ENCODE measurements at regions not wholly inside any gene's neighbourhood (a gene's known extent, or its start where the extent isn't known, plus 50 kb on each side); places are given as distances from the start of the nearest gene placed in this dataset.

DNA sequence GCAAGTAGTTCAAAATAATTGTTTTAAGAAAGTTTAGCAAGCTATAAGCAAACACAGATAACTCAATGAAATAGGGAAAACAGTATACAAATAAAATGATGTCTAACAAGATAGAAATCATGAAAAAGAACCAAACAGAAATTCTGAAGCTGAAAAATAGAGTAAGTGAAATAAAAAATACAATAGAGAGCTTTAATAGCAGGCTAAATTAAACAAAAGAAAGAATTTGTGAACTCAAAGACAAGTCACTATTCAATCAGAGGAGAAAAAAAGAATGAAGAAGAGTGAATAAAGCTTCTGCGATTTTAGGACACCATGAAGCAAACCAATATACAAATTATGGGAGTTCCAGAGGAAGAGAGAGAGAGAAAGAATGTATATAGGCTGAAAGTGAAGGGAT lies 576.8 kb downstream of the STK39 start:
- TF ChIP-seq, protein P1, sequence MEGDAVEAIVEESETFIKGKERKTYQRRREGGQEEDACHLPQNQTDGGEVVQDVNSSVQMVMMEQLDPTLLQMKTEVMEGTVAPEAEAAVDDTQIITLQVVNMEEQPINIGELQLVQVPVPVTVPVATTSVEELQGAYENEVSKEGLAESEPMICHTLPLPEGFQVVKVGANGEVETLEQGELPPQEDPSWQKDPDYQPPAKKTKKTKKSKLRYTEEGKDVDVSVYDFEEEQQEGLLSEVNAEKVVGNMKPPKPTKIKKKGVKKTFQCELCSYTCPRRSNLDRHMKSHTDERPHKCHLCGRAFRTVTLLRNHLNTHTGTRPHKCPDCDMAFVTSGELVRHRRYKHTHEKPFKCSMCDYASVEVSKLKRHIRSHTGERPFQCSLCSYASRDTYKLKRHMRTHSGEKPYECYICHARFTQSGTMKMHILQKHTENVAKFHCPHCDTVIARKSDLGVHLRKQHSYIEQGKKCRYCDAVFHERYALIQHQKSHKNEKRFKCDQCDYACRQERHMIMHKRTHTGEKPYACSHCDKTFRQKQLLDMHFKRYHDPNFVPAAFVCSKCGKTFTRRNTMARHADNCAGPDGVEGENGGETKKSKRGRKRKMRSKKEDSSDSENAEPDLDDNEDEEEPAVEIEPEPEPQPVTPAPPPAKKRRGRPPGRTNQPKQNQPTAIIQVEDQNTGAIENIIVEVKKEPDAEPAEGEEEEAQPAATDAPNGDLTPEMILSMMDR (IDR thresholded peaks at IDR 0.05): no peak
- TF ChIP-seq POLR2A (IDR thresholded peaks at IDR 0.05): no peak
- intact Hi-C loops (cut with DNase I; ENCODE audit: low total_unique reads): no loop called here
- no peak overlapping the region for H3K4me3 ChIP-seq (ENCODE audit: low read depth, poor library complexity, severe bottlenecking)
- no peak for DNase-seq (ENCODE audit: low spot score in 2 of 2)
- no CpG with 5 or more reads among the region's 1 CpG for WGBS, 2 donors

DNA sequence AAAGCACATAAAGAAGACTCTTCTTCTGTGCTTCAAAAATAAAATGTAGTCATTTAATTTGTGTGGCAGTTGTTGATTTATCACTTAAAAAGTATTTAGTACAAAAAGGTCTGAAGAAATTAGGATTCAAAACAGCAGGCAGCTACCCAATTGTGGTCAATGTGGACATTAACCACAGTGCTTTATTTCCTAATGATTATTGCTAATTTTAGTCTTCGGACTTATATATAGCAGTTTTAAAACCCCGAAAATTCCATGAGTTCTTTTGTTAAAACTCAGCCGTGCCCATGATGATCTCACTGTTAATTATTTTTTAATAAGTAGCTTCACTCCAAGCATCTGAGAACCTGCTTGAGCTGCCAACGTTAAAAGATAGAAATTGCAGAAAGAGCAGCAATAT lies 594.3 kb downstream of the STK39 start:
- H3K4me3 ChIP-seq (ENCODE audit: low read depth, poor library complexity, severe bottlenecking): no peak overlapping the region
- 67 to 69% methylated on average over 4 of the region's 4 CpGs for WGBS, 2 donors
- no peak for DNase-seq (ENCODE audit: low spot score in 2 of 2)
- intact Hi-C loops (cut with DNase I; ENCODE audit: low total_unique reads): no loop called here
- no peak for TF ChIP-seq POLR2A (IDR thresholded peaks at IDR 0.05)
- TF ChIP-seq, protein P1 (IDR thresholded peaks at IDR 0.05): no peak

DNA sequence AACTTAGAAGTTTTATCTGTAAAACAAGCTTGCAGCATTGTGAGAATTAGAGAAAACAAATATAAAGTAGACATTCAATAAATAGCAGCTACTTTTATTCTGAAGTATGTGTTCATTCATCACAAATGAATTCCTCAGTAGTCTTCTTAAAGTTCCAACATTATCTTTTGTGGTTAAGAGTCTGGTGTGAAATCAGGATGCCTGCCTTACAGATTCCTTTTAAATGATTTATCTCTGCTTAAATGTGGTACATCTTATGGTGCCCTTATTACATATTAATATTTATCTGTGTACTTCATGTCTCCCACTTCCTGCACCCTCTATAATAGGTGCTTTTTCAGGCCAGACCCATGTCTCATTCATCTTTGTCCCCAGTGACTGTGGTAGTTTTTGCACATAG lies 595.0 kb downstream of the STK39 start:
- no peak for TF ChIP-seq POLR2A (IDR thresholded peaks at IDR 0.05)
- TF ChIP-seq, protein P1 (IDR thresholded peaks at IDR 0.05): no peak
- DNase-seq (ENCODE audit: low spot score in 2 of 2): no peak
- intact Hi-C loops (cut with DNase I; ENCODE audit: low total_unique reads): no loop called here
- H3K4me3 ChIP-seq (ENCODE audit: low read depth, poor library complexity, severe bottlenecking): no peak overlapping the region

DNA sequence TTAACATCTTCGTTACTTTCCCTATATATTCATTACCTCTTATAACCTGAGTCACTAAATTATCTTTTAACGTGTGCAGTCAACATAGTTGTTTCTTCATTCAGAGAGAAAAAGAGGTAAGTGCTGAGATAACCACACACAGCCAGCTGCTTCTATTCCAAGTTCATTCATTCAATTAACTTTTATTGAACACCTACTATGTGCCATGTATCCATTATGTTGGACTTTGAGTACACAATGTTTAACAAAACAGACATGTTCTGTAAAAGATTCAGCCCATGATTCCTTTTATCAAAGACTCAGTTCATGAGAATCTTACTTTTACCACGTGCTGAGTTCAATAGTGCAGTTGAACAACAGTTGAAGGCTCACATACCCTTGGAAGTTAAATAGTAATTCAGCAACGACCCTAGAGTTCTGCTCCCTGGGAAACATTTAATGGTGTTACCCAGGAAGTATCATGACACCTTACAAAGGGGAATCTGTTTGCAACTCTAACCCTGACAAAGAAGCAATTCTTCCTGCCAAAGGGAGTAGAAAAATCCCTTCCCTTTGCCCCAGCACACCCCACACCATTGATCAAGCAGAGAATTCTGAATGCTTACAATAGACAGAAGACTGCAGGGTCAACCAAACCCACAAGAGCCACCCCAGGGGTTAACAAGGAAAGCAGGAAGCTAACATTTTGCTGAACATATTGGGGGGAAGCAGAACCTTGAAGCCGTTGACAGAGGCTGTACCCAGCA lies 595.8 kb downstream of the STK39 start:
- 70 to 73% methylated on average over 5 of the region's 5 CpGs for WGBS, 2 donors
- no peak for TF ChIP-seq POLR2A (IDR thresholded peaks at IDR 0.05)
- TF ChIP-seq, protein P1 (IDR thresholded peaks at IDR 0.05): no peak
- intact Hi-C loops (cut with DNase I; ENCODE audit: low total_unique reads): no loop called here
- no peak for DNase-seq (ENCODE audit: low spot score in 2 of 2)
- H3K4me3 ChIP-seq (ENCODE audit: low read depth, poor library complexity, severe bottlenecking): no peak overlapping the region

DNA sequence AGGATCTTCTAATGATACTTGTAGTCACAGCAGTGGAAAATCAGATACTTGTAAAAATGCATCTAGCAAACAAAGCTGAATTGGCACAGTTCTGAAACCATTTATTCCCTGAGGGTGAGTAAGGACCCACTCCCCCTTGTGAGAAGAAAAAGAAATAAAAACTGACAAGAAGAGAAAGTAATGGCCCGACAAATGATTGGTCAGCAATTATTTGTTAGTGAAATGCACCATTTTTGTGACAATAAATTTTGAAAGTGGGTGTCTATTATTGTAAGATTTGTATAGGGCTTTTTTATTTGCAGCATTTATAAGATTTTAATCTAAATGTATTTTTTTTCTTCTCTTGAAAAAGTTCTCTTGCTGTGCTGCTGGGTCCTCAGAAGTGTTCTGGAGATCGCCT lies 600.8 kb downstream of the STK39 start:
- intact Hi-C loops (cut with DNase I; ENCODE audit: low total_unique reads): no loop called here
- H3K4me3 ChIP-seq (ENCODE audit: low read depth, poor library complexity, severe bottlenecking): no peak overlapping the region
- no peak for DNase-seq (ENCODE audit: low spot score in 2 of 2)
- TF ChIP-seq, protein P1 (IDR thresholded peaks at IDR 0.05): no peak
- TF ChIP-seq POLR2A (IDR thresholded peaks at IDR 0.05): no peak
- WGBS, 2 donors: 88 to 93% methylated on average over 2 of the region's 2 CpGs

DNA sequence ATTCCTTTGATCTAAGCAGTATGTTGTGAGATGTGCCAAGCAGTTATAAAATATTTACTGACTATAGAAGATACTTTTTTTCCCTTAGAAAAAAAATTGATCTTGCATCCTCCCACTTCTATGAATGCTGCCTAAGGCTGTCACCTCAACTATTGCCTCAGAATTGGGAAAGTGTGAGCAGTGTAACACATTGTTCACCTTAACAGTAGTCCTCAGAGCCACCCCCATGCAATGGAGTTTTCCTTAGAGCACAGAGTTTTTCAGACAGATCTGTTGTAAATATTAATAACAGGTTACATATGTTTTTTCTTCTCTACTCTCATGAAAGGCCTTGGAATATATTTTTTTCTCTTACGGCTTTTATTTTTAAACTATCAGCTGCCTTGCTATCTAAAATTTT lies 607.3 kb downstream of the STK39 start:
- WGBS, 2 donors: 22 to 86% methylated on average over 1 of the region's 1 CpG
- intact Hi-C loops (cut with DNase I; ENCODE audit: low total_unique reads): no loop called here
- DNase-seq (ENCODE audit: low spot score in 2 of 2): no peak
- no peak overlapping the region for H3K4me3 ChIP-seq (ENCODE audit: low read depth, poor library complexity, severe bottlenecking)
- TF ChIP-seq, protein P1 (IDR thresholded peaks at IDR 0.05): no peak
- TF ChIP-seq POLR2A (IDR thresholded peaks at IDR 0.05): no peak

Data from lower leg skin (tissue), 4 donors.